ENCODE measurements at regions not wholly inside any gene's neighbourhood (a gene's known extent, or its start where the extent isn't known, plus 50 kb on each side); places are given as distances from the start of the nearest gene placed in this dataset.
A peak's percentile ranks its signal among the peaks of the same experiment; 100 is the strongest.

GRCh38 chr5:142511358-142511757 is 174.5 kb downstream of the FGF1 start:
- no peaks in the 10 kb centered on the region for H3K36me3 ChIP-seq (ENCODE audit: control insufficient read depth, insufficient read depth, low read length)
- CTCF ChIA-PET = interaction anchor here (0.5 kb wide), 1 partner anchor 18 kb away, joined by 3 read pairs; no protein-coding TSS in a partner anchor
- BruUV-seq (replicated peaks) = no TSS peak
- no peaks in the 10 kb centered on the region for H3K9me3 ChIP-seq
- no peaks in the 10 kb centered on the region; the same call in 1 of the 2 replicates for H3K27me3 ChIP-seq (replicated peaks; ENCODE audit: control insufficient read depth, insufficient read depth, low read length)
- DNase-seq = no peak
- Mint-ChIP-seq H3K4me1 (ENCODE audit: low read depth, unreplicated experiment) (peaks cover 26% of the 10 kb centered on the region), H3K4me3 (ENCODE audit: unreplicated experiment) (no peak overlapping the region), H3K9me3 (ENCODE audit: unreplicated experiment) (peaks cover 6% of the 10 kb centered on the region), H3K27me3 (ENCODE audit: insufficient read depth, unreplicated experiment) (no peaks in the 10 kb centered on the region), H3K36me3 (ENCODE audit: insufficient read depth, unreplicated experiment) (no peaks in the 10 kb centered on the region), H3K27ac (ENCODE audit: unreplicated experiment) (no peak overlapping the region)
- intact Hi-C loops (cut with micrococcal nuclease; ENCODE audit: unreplicated experiment) = loop anchor here (2.0 kb wide), 1 partner anchor 63 kb away; no protein-coding TSS in a partner anchor
- no peak overlapping the region for H3K4me3 ChIP-seq (ENCODE audit: low read depth, low read length)
- no peak for TF ChIP-seq CTCF (IDR thresholded peaks at IDR 0.05; ENCODE audit: insufficient read depth in 1 of 2, low read depth in 1 of 2, low read length in 1 of 2, severe bottlenecking in 1 of 2, unreplicated experiment in 1 of 2)
- H3K4me1 ChIP-seq = peaks cover 11% of the 10 kb centered on the region; the same call in 1 of the 2 replicates
- POLR2A ChIA-PET = no interaction called here

DNA sequence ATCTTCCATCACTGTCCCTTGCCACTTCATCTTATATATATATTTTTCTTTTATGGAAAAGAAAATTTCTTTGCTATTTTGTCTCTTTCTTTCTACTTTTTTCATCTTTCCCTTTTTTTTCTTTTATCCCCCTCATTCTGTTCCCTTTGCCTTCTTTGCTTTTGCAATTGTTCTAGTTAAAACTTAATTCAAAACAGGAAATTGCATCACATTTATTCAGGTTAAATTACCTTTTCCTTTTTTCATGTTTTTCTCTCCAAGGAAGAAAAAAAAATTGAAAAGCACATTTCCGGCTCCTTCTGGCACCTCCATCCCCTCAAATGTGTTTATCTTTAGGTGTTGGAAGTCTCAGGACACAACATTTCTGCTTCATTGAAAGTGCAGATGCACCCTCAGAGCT is 176.9 kb downstream of the FGF1 start:
- no peaks in the 10 kb centered on the region for H3K9me3 ChIP-seq
- Mint-ChIP-seq H3K27me3 (ENCODE audit: insufficient read depth, unreplicated experiment) (no peaks in the 10 kb centered on the region), H3K9me3 (ENCODE audit: unreplicated experiment) (no peaks in the 10 kb centered on the region), H3K4me3 (ENCODE audit: unreplicated experiment) (no peak overlapping the region), H3K36me3 (ENCODE audit: insufficient read depth, unreplicated experiment) (no peaks in the 10 kb centered on the region), H3K27ac (ENCODE audit: unreplicated experiment) (no peak overlapping the region), H3K4me1 (ENCODE audit: low read depth, unreplicated experiment) (peaks cover 26% of the 10 kb centered on the region)
- CTCF ChIA-PET = no interaction called here
- no peak overlapping the region for H3K4me3 ChIP-seq (ENCODE audit: low read depth, low read length)
- POLR2A ChIA-PET = no interaction called here
- intact Hi-C loops (cut with micrococcal nuclease; ENCODE audit: unreplicated experiment) = loop anchor here (5.0 kb wide), 1 partner anchor 38 kb away; no protein-coding TSS in a partner anchor
- DNase-seq = no peak
- H3K4me1 ChIP-seq = peaks cover 11% of the 10 kb centered on the region; the same call in 1 of the 2 replicates
- no peak for TF ChIP-seq CTCF (IDR thresholded peaks at IDR 0.05; ENCODE audit: insufficient read depth in 1 of 2, low read depth in 1 of 2, low read length in 1 of 2, severe bottlenecking in 1 of 2, unreplicated experiment in 1 of 2)
- no peaks in the 10 kb centered on the region; the same call in 1 of the 2 replicates for H3K27me3 ChIP-seq (replicated peaks; ENCODE audit: control insufficient read depth, insufficient read depth, low read length)
- H3K36me3 ChIP-seq (ENCODE audit: control insufficient read depth, insufficient read depth, low read length) = no peaks in the 10 kb centered on the region
- no TSS peak for BruUV-seq (replicated peaks)

DNA sequence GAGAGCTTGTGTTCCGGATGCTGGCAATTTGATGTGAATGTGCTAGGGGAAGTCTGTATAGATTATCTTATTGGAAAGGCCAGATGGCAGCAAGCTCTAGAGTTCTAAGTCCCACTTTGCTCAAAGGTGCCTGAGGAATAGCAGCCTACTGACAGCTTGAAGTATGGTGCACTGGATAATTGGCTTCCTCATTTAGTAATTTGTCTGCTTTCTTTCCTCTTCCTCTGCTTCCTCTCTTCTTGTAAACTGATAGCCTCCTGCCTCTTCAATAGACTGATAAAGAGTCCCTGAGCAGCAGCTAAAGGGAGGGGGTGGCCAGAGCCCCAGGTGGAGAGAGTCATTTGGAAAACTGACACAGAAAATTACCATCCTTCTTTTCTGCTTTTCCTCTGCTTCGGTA is 177.3 kb downstream of the FGF1 start:
- no TSS peak for BruUV-seq (replicated peaks)
- H3K36me3 Mint-ChIP-seq (ENCODE audit: insufficient read depth, unreplicated experiment) = no peaks in the 10 kb centered on the region
- H3K4me1 ChIP-seq = peaks cover 11% of the 10 kb centered on the region; the same call in 1 of the 2 replicates
- ChIA-PET CTCF (no interaction called here), POLR2A (no interaction called here)
- H3K9me3 ChIP-seq = no peaks in the 10 kb centered on the region
- intact Hi-C loops (cut with micrococcal nuclease; ENCODE audit: unreplicated experiment) = loop anchor here (5.0 kb wide), 1 partner anchor 39 kb away; no protein-coding TSS in a partner anchor
- H3K9me3 Mint-ChIP-seq (ENCODE audit: unreplicated experiment) = no peaks in the 10 kb centered on the region
- no peaks in the 10 kb centered on the region for H3K27me3 Mint-ChIP-seq (ENCODE audit: insufficient read depth, unreplicated experiment)
- H3K36me3 ChIP-seq (ENCODE audit: control insufficient read depth, insufficient read depth, low read length) = no peaks in the 10 kb centered on the region
- H3K4me3 Mint-ChIP-seq (ENCODE audit: unreplicated experiment) = peak overlapping the region; percentile 57
- no peak for DNase-seq
- H3K4me1 Mint-ChIP-seq (ENCODE audit: low read depth, unreplicated experiment) = peaks cover 26% of the 10 kb centered on the region
- no peaks in the 10 kb centered on the region; the same call in 1 of the 2 replicates for H3K27me3 ChIP-seq (replicated peaks; ENCODE audit: control insufficient read depth, insufficient read depth, low read length)
- no peak overlapping the region for H3K4me3 ChIP-seq (ENCODE audit: low read depth, low read length)
- no peak overlapping the region for H3K27ac Mint-ChIP-seq (ENCODE audit: unreplicated experiment)
- no peak for TF ChIP-seq CTCF (IDR thresholded peaks at IDR 0.05; ENCODE audit: insufficient read depth in 1 of 2, low read depth in 1 of 2, low read length in 1 of 2, severe bottlenecking in 1 of 2, unreplicated experiment in 1 of 2)
